ENCODE measurements at regions not wholly inside any gene's neighbourhood (a gene's known extent, or its start where the extent isn't known, plus 50 kb on each side); places are given as distances from the start of the nearest gene placed in this dataset.
A peak's percentile ranks its signal among the peaks of the same experiment; 100 is the strongest.

DNA sequence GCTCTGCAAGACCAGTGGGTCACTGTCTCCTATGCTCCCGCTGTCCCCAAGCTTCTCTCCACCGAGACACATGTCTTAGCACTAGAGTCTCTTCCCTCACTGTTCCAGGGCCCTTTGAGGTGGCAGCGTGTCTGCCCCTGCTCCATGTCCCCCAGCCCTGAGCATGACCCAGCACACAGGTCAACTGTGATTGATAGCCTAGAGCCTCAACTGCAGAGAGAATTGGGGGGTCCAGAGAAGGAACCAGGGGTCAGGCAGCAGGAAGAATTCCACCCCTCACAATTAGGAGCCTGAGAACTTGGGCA lies 54.6 kb upstream of the ODC1 start:
- peaks cover 33% of the 10 kb centered on the region for H3K27me3 Mint-ChIP-seq
- H3K4me1 Mint-ChIP-seq, result peaks cover 4% of the 10 kb centered on the region
- ATAC-seq (replicated peaks; ENCODE audit: extremely low read depth, poor library complexity, severe bottlenecking) (no peak), DNase-seq (ENCODE audit: low spot score in 2 of 2) (no peak)
- no peaks in the 10 kb centered on the region for H3K9me3 Mint-ChIP-seq
- peak overlapping the region; percentile 7 for H3K27ac Mint-ChIP-seq (ENCODE audit: low read depth)
- H3K36me3 Mint-ChIP-seq (ENCODE audit: insufficient read depth), result no peaks in the 10 kb centered on the region
- no peak overlapping the region for H3K4me3 Mint-ChIP-seq

GRCh38 chr2:10501980-10502802 lies 54.1 kb upstream of the ODC1 start:
- Mint-ChIP-seq H3K27me3 (peaks cover 39% of the 10 kb centered on the region), H3K4me3 (no peak overlapping the region), H3K36me3 (ENCODE audit: insufficient read depth) (no peaks in the 10 kb centered on the region), H3K27ac (ENCODE audit: low read depth) (peak overlapping the region; percentile 7), H3K4me1 (peaks cover 4% of the 10 kb centered on the region), H3K9me3 (no peaks in the 10 kb centered on the region)
- DNase-seq (ENCODE audit: low spot score in 2 of 2) (peak; percentile 7 to 11), ATAC-seq (replicated peaks; ENCODE audit: extremely low read depth, poor library complexity, severe bottlenecking) (no peak)

GRCh38 chr2:10501451-10501961 lies 53.4 kb upstream of the ODC1 start:
- peak; percentile 4 to 12 for DNase-seq (ENCODE audit: low spot score in 2 of 2)
- H3K27ac Mint-ChIP-seq (ENCODE audit: low read depth), result no peak overlapping the region
- H3K9me3 Mint-ChIP-seq, result no peaks in the 10 kb centered on the region
- H3K36me3 Mint-ChIP-seq (ENCODE audit: insufficient read depth), result no peaks in the 10 kb centered on the region
- H3K27me3 Mint-ChIP-seq, result peaks cover 45% of the 10 kb centered on the region
- H3K4me1 Mint-ChIP-seq, result peaks cover 4% of the 10 kb centered on the region
- no peak for ATAC-seq (replicated peaks; ENCODE audit: extremely low read depth, poor library complexity, severe bottlenecking)
- H3K4me3 Mint-ChIP-seq, result no peak overlapping the region

DNA sequence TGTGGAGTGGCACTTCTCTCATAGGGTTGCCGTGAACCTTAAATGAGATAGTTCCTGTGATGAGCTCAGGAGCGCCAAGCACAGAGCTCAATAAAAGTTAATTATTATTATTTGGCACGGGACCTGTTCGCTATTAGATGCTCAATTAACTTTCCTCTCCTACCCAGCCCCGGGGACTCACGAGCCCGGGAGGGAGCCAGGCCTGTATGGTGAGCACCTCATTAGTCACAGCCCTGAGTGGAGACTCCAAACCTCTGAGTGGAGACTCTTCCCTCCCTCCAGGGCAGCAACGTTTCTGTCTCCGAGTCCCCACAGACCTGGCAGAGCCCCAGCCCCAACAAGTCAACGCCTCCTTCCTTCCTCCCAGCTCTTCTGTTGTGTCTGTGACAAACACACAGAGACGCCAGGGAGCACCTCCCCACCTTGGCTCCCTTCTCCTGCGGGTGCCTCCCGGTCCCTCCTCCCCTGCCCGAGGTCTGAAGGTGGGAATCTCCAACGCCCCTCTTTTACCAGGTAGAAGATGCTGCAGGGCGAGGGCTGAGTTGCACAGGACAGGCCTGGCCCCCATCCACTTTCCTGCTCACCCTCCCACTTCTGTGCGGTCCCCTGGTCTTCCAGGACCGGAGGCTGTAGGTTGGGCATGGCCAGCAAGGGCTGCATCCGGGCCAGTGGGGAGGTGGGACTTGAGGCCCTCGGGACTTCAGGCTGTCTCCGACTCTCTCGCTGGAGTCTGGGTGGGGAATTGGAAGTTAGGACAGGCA lies 52.7 kb upstream of the ODC1 start:
- Mint-ChIP-seq H3K9me3 (no peaks in the 10 kb centered on the region), H3K36me3 (ENCODE audit: insufficient read depth) (no peaks in the 10 kb centered on the region), H3K27me3 (peaks cover 45% of the 10 kb centered on the region), H3K27ac (ENCODE audit: low read depth) (peak overlapping the region; percentile 35), H3K4me3 (no peak overlapping the region), H3K4me1 (peaks cover 4% of the 10 kb centered on the region)
- ATAC-seq (replicated peaks; ENCODE audit: extremely low read depth, poor library complexity, severe bottlenecking) (no peak), DNase-seq (ENCODE audit: low spot score in 2 of 2) (peak; percentile 7 to 10)

DNA sequence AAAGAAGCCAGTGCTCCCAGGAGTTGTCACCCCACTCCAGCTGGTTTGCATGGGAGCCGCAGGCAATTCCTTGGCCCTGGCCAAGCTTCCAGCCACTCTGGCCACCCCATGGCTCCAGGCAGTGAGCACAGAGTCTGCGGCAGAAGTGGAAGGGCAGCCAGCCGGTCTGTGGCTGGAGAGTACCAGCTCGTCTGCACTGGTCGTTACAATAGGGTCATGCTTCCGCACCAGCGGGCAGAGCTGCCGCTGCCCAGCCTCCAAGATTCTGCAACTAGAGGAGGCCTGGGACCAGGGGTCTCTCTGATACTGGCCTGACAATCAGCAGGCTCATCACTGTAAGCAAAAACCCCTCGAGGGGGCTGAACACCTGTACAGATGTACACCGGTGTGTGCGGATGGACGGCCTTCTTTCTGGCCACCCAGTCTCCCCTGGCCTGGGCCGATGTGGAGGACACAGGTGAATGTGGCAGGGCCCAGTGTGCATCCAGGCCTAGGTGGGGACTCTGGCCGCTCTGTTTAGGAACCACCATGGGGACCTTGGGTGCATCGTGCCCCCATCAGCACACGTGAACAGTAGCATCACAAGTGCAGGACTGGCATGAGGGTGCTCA lies 51.9 kb upstream of the ODC1 start:
- ATAC-seq (replicated peaks; ENCODE audit: extremely low read depth, poor library complexity, severe bottlenecking) (no peak), DNase-seq (ENCODE audit: low spot score in 2 of 2) (peak; percentile 7 to 11)
- no peaks in the 10 kb centered on the region for H3K36me3 Mint-ChIP-seq (ENCODE audit: insufficient read depth)
- H3K4me3 Mint-ChIP-seq, result no peak overlapping the region
- H3K4me1 Mint-ChIP-seq, result peaks cover 4% of the 10 kb centered on the region
- no peaks in the 10 kb centered on the region for H3K9me3 Mint-ChIP-seq
- H3K27ac Mint-ChIP-seq (ENCODE audit: low read depth), result no peak overlapping the region
- H3K27me3 Mint-ChIP-seq, result peaks cover 45% of the 10 kb centered on the region

DNA sequence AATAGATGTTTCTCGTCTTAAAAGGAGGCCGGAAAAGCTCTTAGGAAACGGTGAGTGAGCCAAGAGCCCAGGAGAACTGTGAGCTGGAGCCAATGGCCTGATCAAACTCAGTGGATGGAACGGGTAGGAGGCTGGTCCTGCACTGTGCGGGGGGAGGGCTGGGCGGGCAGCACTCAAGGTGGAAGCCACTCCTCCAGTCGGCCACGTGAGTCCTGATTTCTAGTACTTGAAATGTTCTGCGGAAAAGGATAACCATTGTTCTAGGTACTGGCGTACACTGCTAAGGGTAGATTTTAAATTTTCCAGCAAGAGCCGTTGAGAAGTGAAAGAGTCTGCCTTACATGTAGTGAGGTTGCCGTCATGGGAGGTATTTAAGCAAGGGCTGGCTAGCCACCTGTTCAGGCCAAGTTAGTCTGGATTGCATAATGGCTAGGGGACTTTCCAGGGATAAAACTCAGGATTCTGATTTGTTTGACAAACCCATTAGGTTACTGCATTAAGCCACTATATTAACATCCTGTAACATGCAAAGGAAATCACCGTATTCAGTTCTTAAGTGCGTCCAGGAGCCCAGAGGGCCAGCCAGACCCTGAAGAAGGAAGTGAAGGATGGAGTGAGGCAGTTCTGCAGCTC lies 51.3 kb upstream of the ODC1 start:
- H3K27me3 Mint-ChIP-seq, result peaks cover 45% of the 10 kb centered on the region
- no peak overlapping the region for H3K4me3 Mint-ChIP-seq
- H3K36me3 Mint-ChIP-seq (ENCODE audit: insufficient read depth), result no peaks in the 10 kb centered on the region
- no peak overlapping the region for H3K27ac Mint-ChIP-seq (ENCODE audit: low read depth)
- H3K9me3 Mint-ChIP-seq, result no peaks in the 10 kb centered on the region
- ATAC-seq (replicated peaks; ENCODE audit: extremely low read depth, poor library complexity, severe bottlenecking) (no peak), DNase-seq (ENCODE audit: low spot score in 2 of 2) (no peak)
- peaks cover 4% of the 10 kb centered on the region for H3K4me1 Mint-ChIP-seq

DNA sequence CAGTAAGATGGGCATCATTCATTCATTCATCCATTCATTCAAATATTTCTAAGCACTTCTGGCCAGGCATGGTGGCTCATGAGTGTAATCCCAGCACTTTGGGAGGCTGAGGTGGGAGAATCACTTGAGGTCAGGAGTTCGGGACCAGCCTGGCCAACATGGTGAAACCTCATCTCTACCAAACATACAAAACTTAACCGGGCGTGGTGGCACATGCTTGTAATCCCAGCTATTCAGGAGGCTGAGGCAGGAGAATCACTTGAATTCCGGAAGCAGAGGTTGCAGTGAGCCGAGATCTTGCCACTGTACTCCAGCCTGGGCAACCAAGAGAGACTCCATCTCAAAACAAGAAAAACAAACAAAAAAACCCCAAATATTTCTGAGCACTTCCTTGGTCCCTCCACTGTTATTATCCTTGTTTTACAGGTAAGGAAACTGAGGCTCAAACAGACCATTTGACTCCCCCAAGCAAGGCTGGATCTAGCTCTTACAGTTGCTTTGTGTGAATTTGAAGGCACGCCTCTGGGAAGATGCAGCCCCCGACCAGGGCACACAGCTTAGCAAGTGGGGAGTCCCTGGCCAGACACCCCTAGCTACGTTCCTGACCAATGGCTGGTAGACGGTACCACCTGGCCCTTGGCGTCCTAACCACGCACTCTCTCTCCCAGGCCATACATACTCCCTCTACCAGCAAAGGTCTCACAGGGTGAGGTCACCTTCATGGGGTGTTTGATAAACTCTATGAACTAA lies 50.6 kb upstream of the ODC1 start:
- H3K4me1 Mint-ChIP-seq, result peaks cover 6% of the 10 kb centered on the region
- no peak overlapping the region for H3K4me3 Mint-ChIP-seq
- ATAC-seq (replicated peaks; ENCODE audit: extremely low read depth, poor library complexity, severe bottlenecking), result no peak
- H3K27me3 Mint-ChIP-seq, result peaks cover 45% of the 10 kb centered on the region
- DNase-seq (ENCODE audit: low spot score in 2 of 2), result peak; percentile 5 to 11
- peak overlapping the region; percentile 81 for H3K27ac Mint-ChIP-seq (ENCODE audit: low read depth)
- H3K36me3 Mint-ChIP-seq (ENCODE audit: insufficient read depth), result no peaks in the 10 kb centered on the region
- no peaks in the 10 kb centered on the region for H3K9me3 Mint-ChIP-seq

Measured in central memory CD8-positive, alpha-beta T cell (primary cell).